Caco-2 (cell line): ENCODE measurements at regions not wholly inside any gene's neighbourhood (a gene's known extent, or its start where the extent isn't known, plus 50 kb on each side); places are given as distances from the start of the nearest gene placed in this dataset.

Experiments
- BruUV-seq: library from RNA; stranded (reverse); fragments of 400-500 nt; replicated peaks from 2 replicates; lab custom pipeline; 2021; lab: Mats Ljungman, UMichigan
- CTCF ChIA-PET: fragments of 300-600 bp; sonication (Branson Sonifier 250); formaldehyde crosslinking; loops from one replicate; lab custom pipeline; 2022; ENCODE audit warnings: antibody characterized with exemption; lab: Charles Lee
- POLR2A ChIA-PET: fragments of 300-600 bp; sonication (Branson Sonifier 250); formaldehyde crosslinking; loops from one replicate; lab custom pipeline; 2022; ENCODE audit warnings: antibody characterized with exemption; lab: Charles Lee
- DNase-seq, 2 experiments: peaks; one replicate each; pipeline versions ENCODE4 v3.0.0 to v3.0.0-alpha.2; 2020 to 2022
- H3K27me3 ChIP-seq: replicated peaks from 2 replicates; pipeline ENCODE4 v1.6.0; 2011; ENCODE audit warnings: low read length; ENCODE audit not compliant: control insufficient read depth, insufficient read depth
- H3K36me3 ChIP-seq: 2 replicates; pipeline ENCODE4 v1.5.1; 2011; ENCODE audit warnings: low read length; ENCODE audit not compliant: control insufficient read depth, insufficient read depth
- H3K4me1 ChIP-seq: fragments of 250-450 bp; sonication (Bioruptor Pico); 2 replicates; pipeline ENCODE4 v1.5.1; 2020; ENCODE audit warnings: mild to moderate bottlenecking
- H3K4me3 ChIP-seq: 2 replicates; pipeline ENCODE4 v1.5.1; 2011; ENCODE audit warnings: low read depth, mild to moderate bottlenecking, control low read depth, low read length
- H3K9me3 ChIP-seq: fragments of 250-450 bp; sonication (Bioruptor Pico); 2 replicates; pipeline ENCODE4 v1.5.1; 2020; ENCODE audit warnings: mild to moderate bottlenecking, moderate library complexity
- H3K27ac Mint-ChIP-seq: one replicate; pipeline ENCODE4 v1.8.0; 2022; ENCODE audit warnings: mixed read lengths; ENCODE audit not compliant: unreplicated experiment
- H3K27me3 Mint-ChIP-seq: one replicate; pipeline ENCODE4 v1.8.0; 2022; ENCODE audit warnings: mixed read lengths; ENCODE audit not compliant: insufficient read depth, unreplicated experiment
- H3K36me3 Mint-ChIP-seq: one replicate; pipeline ENCODE4 v1.8.0; 2022; ENCODE audit warnings: mild to moderate bottlenecking, mixed read lengths; ENCODE audit not compliant: insufficient read depth, unreplicated experiment
- H3K4me1 Mint-ChIP-seq: one replicate; pipeline ENCODE4 v1.8.0; 2022; ENCODE audit warnings: low read depth, mixed read lengths; ENCODE audit not compliant: unreplicated experiment
- H3K4me3 Mint-ChIP-seq: one replicate; pipeline ENCODE4 v1.8.0; 2022; ENCODE audit warnings: mild to moderate bottlenecking, moderate library complexity, mixed read lengths; ENCODE audit not compliant: unreplicated experiment
- H3K9me3 Mint-ChIP-seq: one replicate; pipeline ENCODE4 v1.8.0; 2022; ENCODE audit warnings: mixed read lengths; ENCODE audit not compliant: unreplicated experiment
- intact Hi-C: fragments of 100-400 bp; cut with micrococcal nuclease; formaldehyde crosslinking; loops from one replicate; pipeline ENCODE4 v1.10.0; 2022; ENCODE audit not compliant: unreplicated experiment
- TF ChIP-seq, protein P1 (sequence below), 2 experiments: fragments of 200-600 bp in 1 of 2; IDR thresholded peaks; 1 replicate in 1 of 2; 2 replicates in 1 of 2; pipeline versions ENCODE4 v1.5.1 to v1.8.0; 2011 to 2022; ENCODE audit warnings: antibody characterized with exemption in 1 of 2, control low read depth in 1 of 2, inconsistent platforms in 1 of 2, low read depth in 1 of 2, low read length in 1 of 2, mild to moderate bottlenecking in 1 of 2, moderate library complexity in 1 of 2; ENCODE audit not compliant: insufficient read depth in 1 of 2, severe bottlenecking in 1 of 2, unreplicated experiment in 1 of 2

GRCh38 chr5:86824637-86825036 lies 206.9 kb downstream of the COX7C start:
- ChIA-PET CTCF (no interaction called here), POLR2A (no interaction called here)
- H3K4me3 ChIP-seq: no peak overlapping the region
- intact Hi-C loops: no loop called here
- BruUV-seq: no TSS peak
- H3K4me1 Mint-ChIP-seq: no peaks in the 10 kb centered on the region
- no peaks in the 10 kb centered on the region for H3K9me3 ChIP-seq
- no peaks in the 10 kb centered on the region for H3K36me3 ChIP-seq
- no peak overlapping the region for H3K27ac Mint-ChIP-seq
- TF ChIP-seq, protein P1, sequence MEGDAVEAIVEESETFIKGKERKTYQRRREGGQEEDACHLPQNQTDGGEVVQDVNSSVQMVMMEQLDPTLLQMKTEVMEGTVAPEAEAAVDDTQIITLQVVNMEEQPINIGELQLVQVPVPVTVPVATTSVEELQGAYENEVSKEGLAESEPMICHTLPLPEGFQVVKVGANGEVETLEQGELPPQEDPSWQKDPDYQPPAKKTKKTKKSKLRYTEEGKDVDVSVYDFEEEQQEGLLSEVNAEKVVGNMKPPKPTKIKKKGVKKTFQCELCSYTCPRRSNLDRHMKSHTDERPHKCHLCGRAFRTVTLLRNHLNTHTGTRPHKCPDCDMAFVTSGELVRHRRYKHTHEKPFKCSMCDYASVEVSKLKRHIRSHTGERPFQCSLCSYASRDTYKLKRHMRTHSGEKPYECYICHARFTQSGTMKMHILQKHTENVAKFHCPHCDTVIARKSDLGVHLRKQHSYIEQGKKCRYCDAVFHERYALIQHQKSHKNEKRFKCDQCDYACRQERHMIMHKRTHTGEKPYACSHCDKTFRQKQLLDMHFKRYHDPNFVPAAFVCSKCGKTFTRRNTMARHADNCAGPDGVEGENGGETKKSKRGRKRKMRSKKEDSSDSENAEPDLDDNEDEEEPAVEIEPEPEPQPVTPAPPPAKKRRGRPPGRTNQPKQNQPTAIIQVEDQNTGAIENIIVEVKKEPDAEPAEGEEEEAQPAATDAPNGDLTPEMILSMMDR (IDR thresholded peaks at IDR 0.05; ENCODE audit: insufficient read depth in 1 of 2, low read depth in 1 of 2, low read length in 1 of 2, severe bottlenecking in 1 of 2, unreplicated experiment in 1 of 2): no peak
- H3K27me3 ChIP-seq: no peaks in the 10 kb centered on the region
- H3K4me3 Mint-ChIP-seq: no peak overlapping the region
- H3K4me1 ChIP-seq: no peaks in the 10 kb centered on the region
- H3K27me3 Mint-ChIP-seq: peaks cover 6% of the 10 kb centered on the region
- no peak for DNase-seq
- H3K9me3 Mint-ChIP-seq: no peaks in the 10 kb centered on the region
- H3K36me3 Mint-ChIP-seq: no peaks in the 10 kb centered on the region

DNA sequence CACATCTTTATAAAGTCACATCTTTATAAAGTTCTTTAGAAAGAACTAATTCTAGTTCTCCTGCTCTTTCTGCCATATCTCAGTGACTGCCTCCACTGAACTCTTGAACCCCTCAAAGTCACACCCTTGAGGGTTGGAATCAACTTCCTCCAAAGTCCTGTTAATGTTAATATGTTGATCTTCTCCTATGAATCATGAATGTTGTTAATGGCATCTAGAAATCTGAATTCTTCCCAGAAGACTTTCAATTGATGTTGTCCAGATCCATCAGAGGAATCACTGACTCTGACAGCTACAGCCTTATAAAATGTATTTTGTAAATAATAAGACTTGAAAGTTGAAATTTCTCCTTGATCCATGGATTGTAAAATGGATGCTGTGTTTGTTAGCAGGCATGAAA lies 213.4 kb downstream of the COX7C start:
- no peaks in the 10 kb centered on the region for H3K4me1 Mint-ChIP-seq
- H3K4me3 Mint-ChIP-seq: no peak overlapping the region
- no peak for DNase-seq
- Histone ChIP-seq H3K4me1 (no peaks in the 10 kb centered on the region), H3K9me3 (no peaks in the 10 kb centered on the region), H3K27me3 (no peaks in the 10 kb centered on the region), H3K4me3 (no peak overlapping the region), H3K36me3 (no peaks in the 10 kb centered on the region)
- H3K36me3 Mint-ChIP-seq: no peaks in the 10 kb centered on the region
- TF ChIP-seq, protein P1 (IDR thresholded peaks at IDR 0.05; ENCODE audit: insufficient read depth in 1 of 2, low read depth in 1 of 2, low read length in 1 of 2, severe bottlenecking in 1 of 2, unreplicated experiment in 1 of 2): no peak
- POLR2A ChIA-PET: no interaction called here
- intact Hi-C loops: no loop called here
- H3K27me3 Mint-ChIP-seq: peaks cover 4% of the 10 kb centered on the region
- no TSS peak for BruUV-seq
- H3K27ac Mint-ChIP-seq: no peak overlapping the region
- CTCF ChIA-PET: interaction anchor here (0.7 kb wide), 1 partner anchor 137 kb away, joined by 3 read pairs; no protein-coding TSS in a partner anchor
- H3K9me3 Mint-ChIP-seq: no peaks in the 10 kb centered on the region

DNA sequence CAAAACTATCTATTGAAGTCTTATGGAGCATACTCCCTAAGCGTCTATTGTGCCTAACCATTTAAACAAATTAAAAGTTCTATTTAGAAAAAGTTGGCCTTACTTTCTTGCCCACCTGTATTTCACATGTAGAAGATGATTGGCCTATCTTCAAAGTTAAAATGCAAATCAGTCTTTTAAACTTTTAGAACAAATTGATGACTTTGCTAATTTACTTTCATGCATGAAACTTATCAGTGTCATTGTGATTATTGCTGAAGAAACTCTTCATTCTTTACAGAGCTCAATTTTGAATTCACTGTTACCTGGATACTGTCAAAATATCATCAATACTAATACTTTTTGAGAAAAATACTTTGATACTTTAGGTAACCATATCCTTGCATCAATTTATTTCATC lies 216.1 kb downstream of the COX7C start:
- no TSS peak for BruUV-seq
- no peaks in the 10 kb centered on the region for H3K27me3 ChIP-seq
- no peak overlapping the region for H3K4me3 Mint-ChIP-seq
- no peaks in the 10 kb centered on the region for H3K4me1 Mint-ChIP-seq
- no peaks in the 10 kb centered on the region for H3K9me3 Mint-ChIP-seq
- no peaks in the 10 kb centered on the region for H3K36me3 ChIP-seq
- no peak overlapping the region for H3K4me3 ChIP-seq
- no peaks in the 10 kb centered on the region for H3K4me1 ChIP-seq
- TF ChIP-seq, protein P1 (IDR thresholded peaks at IDR 0.05; ENCODE audit: insufficient read depth in 1 of 2, low read depth in 1 of 2, low read length in 1 of 2, severe bottlenecking in 1 of 2, unreplicated experiment in 1 of 2): no peak
- H3K36me3 Mint-ChIP-seq: no peaks in the 10 kb centered on the region
- DNase-seq: no peak
- H3K9me3 ChIP-seq: no peaks in the 10 kb centered on the region
- H3K27ac Mint-ChIP-seq: no peak overlapping the region
- no peaks in the 10 kb centered on the region for H3K27me3 Mint-ChIP-seq
- POLR2A ChIA-PET: no interaction called here
- intact Hi-C loops: no loop called here
- CTCF ChIA-PET: interaction anchor here (0.6 kb wide), 1 partner anchor 356 kb away, joined by 5 read pairs; no protein-coding TSS in a partner anchor
